Testis (tissue), 2 donors: ENCODE measurements at regions not wholly inside any gene's neighbourhood (a gene's known extent, or its start where the extent isn't known, plus 50 kb on each side); places are given as distances from the start of the nearest gene placed in this dataset.

Source experiments
- POLR2A ChIP-seq: fragments of 450-650 bp; IDR thresholded peaks from one replicate; pipeline ENCODE4 v1.6.1; 2017; ENCODE audit warnings: antibody characterized with exemption, mild to moderate bottlenecking, moderate library complexity
- TF ChIP-seq, protein P1 (sequence below), 3 experiments: fragments of 450-650 bp in 2 of 3; fragments of 200-600 bp in 1 of 3; sonication (generic) in 1 of 3; IDR thresholded peaks; one replicate each; pipeline ENCODE4 v1.5.1; 2016 to 2019; ENCODE audit warnings: antibody characterized with exemption in 3 of 3, mild to moderate bottlenecking in 2 of 3, moderate library complexity in 1 of 3

GRCh38 chr13:24615911-24616472 lies 64.2 kb upstream of the ATP12A start:
- TF ChIP-seq, protein P1, sequence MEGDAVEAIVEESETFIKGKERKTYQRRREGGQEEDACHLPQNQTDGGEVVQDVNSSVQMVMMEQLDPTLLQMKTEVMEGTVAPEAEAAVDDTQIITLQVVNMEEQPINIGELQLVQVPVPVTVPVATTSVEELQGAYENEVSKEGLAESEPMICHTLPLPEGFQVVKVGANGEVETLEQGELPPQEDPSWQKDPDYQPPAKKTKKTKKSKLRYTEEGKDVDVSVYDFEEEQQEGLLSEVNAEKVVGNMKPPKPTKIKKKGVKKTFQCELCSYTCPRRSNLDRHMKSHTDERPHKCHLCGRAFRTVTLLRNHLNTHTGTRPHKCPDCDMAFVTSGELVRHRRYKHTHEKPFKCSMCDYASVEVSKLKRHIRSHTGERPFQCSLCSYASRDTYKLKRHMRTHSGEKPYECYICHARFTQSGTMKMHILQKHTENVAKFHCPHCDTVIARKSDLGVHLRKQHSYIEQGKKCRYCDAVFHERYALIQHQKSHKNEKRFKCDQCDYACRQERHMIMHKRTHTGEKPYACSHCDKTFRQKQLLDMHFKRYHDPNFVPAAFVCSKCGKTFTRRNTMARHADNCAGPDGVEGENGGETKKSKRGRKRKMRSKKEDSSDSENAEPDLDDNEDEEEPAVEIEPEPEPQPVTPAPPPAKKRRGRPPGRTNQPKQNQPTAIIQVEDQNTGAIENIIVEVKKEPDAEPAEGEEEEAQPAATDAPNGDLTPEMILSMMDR (IDR thresholded peaks at IDR 0.05): no peak
- no peak for TF ChIP-seq POLR2A
